ENCODE measurements at regions not wholly inside any gene's neighbourhood (a gene's known extent, or its start where the extent isn't known, plus 50 kb on each side); places are given as distances from the start of the nearest gene placed in this dataset.

GRCh38 chr12:53803194-53803593, 51.4 kb upstream of the CISTR start:
- ATAC-seq (no peak), DNase-seq (no peak)
- H3K36me3 Mint-ChIP-seq (ENCODE audit: low read depth) = no peaks in the 10 kb centered on the region
- POLR2A ChIA-PET = interaction anchor here (1.2 kb wide), 1 partner anchor 9 kb away, joined by 3 read pairs; no protein-coding TSS in a partner anchor
- CTCF ChIA-PET = no interaction called here
- no peak overlapping the region for H3K4me3 Mint-ChIP-seq
- H3K27me3 Mint-ChIP-seq (ENCODE audit: low read depth) = peaks cover 49% of the 10 kb centered on the region
- no peak overlapping the region for H3K27ac Mint-ChIP-seq
- H3K9me3 Mint-ChIP-seq (ENCODE audit: insufficient read depth) = no peaks in the 10 kb centered on the region
- H3K4me1 Mint-ChIP-seq (ENCODE audit: low read depth) = no peaks in the 10 kb centered on the region

- ChIA-PET POLR2A (interaction anchor here (0.6 to 1.2 kb wide), 2 partner anchors 9 to 82 kb away, joined by 3 read pairs; no protein-coding TSS in a partner anchor), CTCF (no interaction called here)
- DNase-seq = no peak
- no peak for ATAC-seq
- H3K9me3 Mint-ChIP-seq (ENCODE audit: insufficient read depth) = no peaks in the 10 kb centered on the region
- H3K27me3 Mint-ChIP-seq (ENCODE audit: low read depth) = peaks cover 45% of the 10 kb centered on the region
- H3K4me3 Mint-ChIP-seq = no peak overlapping the region
- H3K36me3 Mint-ChIP-seq (ENCODE audit: low read depth) = no peaks in the 10 kb centered on the region
- no peaks in the 10 kb centered on the region for H3K4me1 Mint-ChIP-seq (ENCODE audit: low read depth)
- no peak overlapping the region for H3K27ac Mint-ChIP-seq
Observed at GRCh38 chr12:53803703-53804102, 51.9 kb upstream of the CISTR start.

- ChIA-PET POLR2A (no interaction called here), CTCF (no interaction called here)
- no peaks in the 10 kb centered on the region for H3K36me3 Mint-ChIP-seq (ENCODE audit: low read depth)
- H3K4me1 Mint-ChIP-seq (ENCODE audit: low read depth) = no peaks in the 10 kb centered on the region
- no peak for DNase-seq
- no peak for ATAC-seq
- H3K27me3 Mint-ChIP-seq (ENCODE audit: low read depth) = peaks cover 39% of the 10 kb centered on the region
- H3K27ac Mint-ChIP-seq = no peak overlapping the region
- no peak overlapping the region for H3K4me3 Mint-ChIP-seq
- H3K9me3 Mint-ChIP-seq (ENCODE audit: insufficient read depth) = no peaks in the 10 kb centered on the region
Observed at GRCh38 chr12:53804429-53804828, 52.6 kb upstream of the CISTR start.

- no peaks in the 10 kb centered on the region for H3K36me3 Mint-ChIP-seq (ENCODE audit: low read depth)
- peaks cover 38% of the 10 kb centered on the region for H3K27me3 Mint-ChIP-seq (ENCODE audit: low read depth)
- H3K27ac Mint-ChIP-seq = no peak overlapping the region
- H3K4me3 Mint-ChIP-seq = no peak overlapping the region
- H3K9me3 Mint-ChIP-seq (ENCODE audit: insufficient read depth) = no peaks in the 10 kb centered on the region
- ATAC-seq = no peak
- no peaks in the 10 kb centered on the region for H3K4me1 Mint-ChIP-seq (ENCODE audit: low read depth)
- no peak for DNase-seq
- ChIA-PET CTCF (no interaction called here), POLR2A (no interaction called here)
Observed at GRCh38 chr12:53805067-53805466, 53.3 kb upstream of the CISTR start.

GRCh38 chr12:53805791-53806190, 54.0 kb upstream of the CISTR start:
- Mint-ChIP-seq H3K36me3 (ENCODE audit: low read depth) (no peaks in the 10 kb centered on the region), H3K27me3 (ENCODE audit: low read depth) (peaks cover 38% of the 10 kb centered on the region), H3K4me1 (ENCODE audit: low read depth) (no peaks in the 10 kb centered on the region), H3K4me3 (no peak overlapping the region), H3K27ac (no peak overlapping the region), H3K9me3 (ENCODE audit: insufficient read depth) (no peaks in the 10 kb centered on the region)
- ATAC-seq = no peak
- POLR2A ChIA-PET = interaction anchor here (0.6 kb wide), 1 partner anchor 135 kb away, joined by 3 read pairs; no protein-coding TSS in a partner anchor
- CTCF ChIA-PET = interaction anchor here (0.9 to 1.5 kb wide), 2 partner anchors 15 to 395 kb away, joined by 3 read pairs; no protein-coding TSS in a partner anchor
- DNase-seq = no peak

- H3K4me1 Mint-ChIP-seq (ENCODE audit: low read depth) = no peaks in the 10 kb centered on the region
- H3K4me3 Mint-ChIP-seq = no peak overlapping the region
- ATAC-seq = no peak
Observed at GRCh38 chr12:53806721-53807120, 54.9 kb upstream of the CISTR start.

GRCh38 chr12:53807322-53807860, 55.6 kb upstream of the CISTR start:
- ATAC-seq (no peak), DNase-seq (no peak)
- CTCF ChIA-PET = interaction anchor here (1.5 kb wide), 1 partner anchor 16 kb away, joined by 3 read pairs; no protein-coding TSS in a partner anchor
- POLR2A ChIA-PET = no interaction called here
- no peaks in the 10 kb centered on the region for H3K4me1 Mint-ChIP-seq (ENCODE audit: low read depth)
- H3K27me3 Mint-ChIP-seq (ENCODE audit: low read depth) = peaks cover 31% of the 10 kb centered on the region
- no peak overlapping the region for H3K27ac Mint-ChIP-seq
- no peaks in the 10 kb centered on the region for H3K36me3 Mint-ChIP-seq (ENCODE audit: low read depth)
- no peaks in the 10 kb centered on the region for H3K9me3 Mint-ChIP-seq (ENCODE audit: insufficient read depth)
- no peak overlapping the region for H3K4me3 Mint-ChIP-seq

More at GRCh38 chr12:53806721-53807120, 54.9 kb upstream of the CISTR start:
- H3K27me3 Mint-ChIP-seq (ENCODE audit: low read depth) = peaks cover 31% of the 10 kb centered on the region
- no peaks in the 10 kb centered on the region for H3K36me3 Mint-ChIP-seq (ENCODE audit: low read depth)
- CTCF ChIA-PET = interaction anchor here (0.9 to 1.5 kb wide), 2 partner anchors 16 to 395 kb away, joined by 3 read pairs; no protein-coding TSS in a partner anchor
- no peak for DNase-seq
- H3K9me3 Mint-ChIP-seq (ENCODE audit: insufficient read depth) = no peaks in the 10 kb centered on the region
- POLR2A ChIA-PET = no interaction called here
- no peak overlapping the region for H3K27ac Mint-ChIP-seq

- ATAC-seq (no peak), DNase-seq (no peak)
- H3K27ac Mint-ChIP-seq = no peak overlapping the region
- ChIA-PET CTCF (no interaction called here), POLR2A (no interaction called here)
- no peaks in the 10 kb centered on the region for H3K4me1 Mint-ChIP-seq (ENCODE audit: low read depth)
- no peaks in the 10 kb centered on the region for H3K36me3 Mint-ChIP-seq (ENCODE audit: low read depth)
- H3K27me3 Mint-ChIP-seq (ENCODE audit: low read depth) = peaks cover 24% of the 10 kb centered on the region
- H3K4me3 Mint-ChIP-seq = no peak overlapping the region
- no peaks in the 10 kb centered on the region for H3K9me3 Mint-ChIP-seq (ENCODE audit: insufficient read depth)
Observed at GRCh38 chr12:53808023-53808705, 56.4 kb upstream of the CISTR start.

- Mint-ChIP-seq H3K36me3 (ENCODE audit: low read depth) (no peaks in the 10 kb centered on the region), H3K9me3 (ENCODE audit: insufficient read depth) (no peaks in the 10 kb centered on the region)
- ATAC-seq = no peak
Observed at GRCh38 chr12:53809005-53809404, 57.2 kb upstream of the CISTR start.

GRCh38 chr12:53810950-53811349, 59.2 kb upstream of the CISTR start:
- Mint-ChIP-seq H3K4me1 (ENCODE audit: low read depth) (no peaks in the 10 kb centered on the region), H3K27ac (no peak overlapping the region), H3K27me3 (ENCODE audit: low read depth) (peaks cover 15% of the 10 kb centered on the region), H3K36me3 (ENCODE audit: low read depth) (no peaks in the 10 kb centered on the region), H3K9me3 (ENCODE audit: insufficient read depth) (no peaks in the 10 kb centered on the region), H3K4me3 (no peak overlapping the region)
- DNase-seq (no peak), ATAC-seq (no peak)
- ChIA-PET CTCF (no interaction called here), POLR2A (no interaction called here)

More at GRCh38 chr12:53809005-53809404, 57.2 kb upstream of the CISTR start:
- ChIA-PET CTCF (interaction anchor here (1.1 kb wide), 1 partner anchor 63 kb away, joined by 3 read pairs; no protein-coding TSS in a partner anchor), POLR2A (no interaction called here)
- no peaks in the 10 kb centered on the region for H3K4me1 Mint-ChIP-seq (ENCODE audit: low read depth)
- no peak overlapping the region for H3K27ac Mint-ChIP-seq
- H3K4me3 Mint-ChIP-seq = no peak overlapping the region
- no peak for DNase-seq
- peaks cover 20% of the 10 kb centered on the region for H3K27me3 Mint-ChIP-seq (ENCODE audit: low read depth)

- no peak overlapping the region for H3K4me3 Mint-ChIP-seq
- POLR2A ChIA-PET = no interaction called here
- CTCF ChIA-PET = no interaction called here
Observed at GRCh38 chr12:53811606-53812005, 59.8 kb upstream of the CISTR start.

GRCh38 chr12:53816360-53817020, 64.7 kb upstream of the CISTR start:
- Mint-ChIP-seq H3K27me3 (ENCODE audit: low read depth) (peaks cover 34% of the 10 kb centered on the region), H3K36me3 (ENCODE audit: low read depth) (no peaks in the 10 kb centered on the region)

More at GRCh38 chr12:53811606-53812005, 59.8 kb upstream of the CISTR start:
- no peaks in the 10 kb centered on the region for H3K9me3 Mint-ChIP-seq (ENCODE audit: insufficient read depth)
- DNase-seq (no peak), ATAC-seq (no peak)
- no peaks in the 10 kb centered on the region for H3K36me3 Mint-ChIP-seq (ENCODE audit: low read depth)
- H3K27ac Mint-ChIP-seq = no peak overlapping the region
- peaks cover 11% of the 10 kb centered on the region for H3K27me3 Mint-ChIP-seq (ENCODE audit: low read depth)
- no peaks in the 10 kb centered on the region for H3K4me1 Mint-ChIP-seq (ENCODE audit: low read depth)

More at GRCh38 chr12:53816360-53817020, 64.7 kb upstream of the CISTR start:
- Mint-ChIP-seq H3K27ac (no peak overlapping the region), H3K4me1 (ENCODE audit: low read depth) (no peaks in the 10 kb centered on the region), H3K4me3 (no peak overlapping the region), H3K9me3 (ENCODE audit: insufficient read depth) (no peaks in the 10 kb centered on the region)
- POLR2A ChIA-PET = no interaction called here
- ATAC-seq = no peak
- CTCF ChIA-PET = no interaction called here
- no peak for DNase-seq
